HUES64 (cell line): ENCODE measurements at regions not wholly inside any gene's neighbourhood (a gene's known extent, or its start where the extent isn't known, plus 50 kb on each side); places are given as distances from the start of the nearest gene placed in this dataset.

Experiments used
- H3K27ac ChIP-seq: 2 replicates; pipeline ENCODE4 v1.7.0; 2013; ENCODE audit warnings: low read depth, low read length, inconsistent platforms
- H3K27me3 ChIP-seq: 2 replicates; pipeline ENCODE4 v1.6.1; 2013; ENCODE audit warnings: mild to moderate bottlenecking, low read length; ENCODE audit not compliant: insufficient read depth
- H3K36me3 ChIP-seq: 2 replicates; pipeline ENCODE4 v1.6.1; 2013; ENCODE audit warnings: mild to moderate bottlenecking, low read length; ENCODE audit not compliant: insufficient read depth
- H3K4me1 ChIP-seq: 2 replicates; pipeline ENCODE4 v1.6.1; 2013; ENCODE audit warnings: mild to moderate bottlenecking, low read length, moderate library complexity; ENCODE audit not compliant: insufficient read depth
- H3K4me3 ChIP-seq: 2 replicates; pipeline ENCODE4 v1.5.1; 2013; ENCODE audit warnings: mild to moderate bottlenecking, low read length, moderate library complexity
- H3K9ac ChIP-seq: 2 replicates; pipeline ENCODE4 v1.6.1; 2013; ENCODE audit warnings: mild to moderate bottlenecking, low read depth, low read length
- H3K9me3 ChIP-seq: 2 replicates; pipeline ENCODE4 v1.6.1; 2013; ENCODE audit warnings: low read depth, low read length; ENCODE audit not compliant: insufficient read depth
- WGBS: fragments of 150-250, 120-280 bp; methylation state at CpG from one replicate; pipeline ENCODE4 v1.1.7; 2013; ENCODE audit warnings: missing lambda C conversion rate; 5-methylcytosine and 5-hydroxymethylcytosine counted together

GRCh38 chr5:166581826-166582225, 1709.6 kb upstream of the WWC1 start:
- no peaks in the 10 kb centered on the region for H3K36me3 ChIP-seq
- no peak overlapping the region for H3K27ac ChIP-seq
- peaks cover 6% of the 10 kb centered on the region; the same call in 1 of the 2 replicates for H3K9me3 ChIP-seq
- H3K27me3 ChIP-seq: no peaks in the 10 kb centered on the region
- no peak overlapping the region for H3K4me3 ChIP-seq
- H3K4me1 ChIP-seq: no peaks in the 10 kb centered on the region
- no peak overlapping the region for H3K9ac ChIP-seq

- Histone ChIP-seq H3K9me3 (peaks cover 8% of the 10 kb centered on the region; the same call in 1 of the 2 replicates), H3K4me1 (no peaks in the 10 kb centered on the region), H3K27me3 (no peaks in the 10 kb centered on the region), H3K27ac (no peak overlapping the region), H3K36me3 (no peaks in the 10 kb centered on the region), H3K4me3 (no peak overlapping the region), H3K9ac (no peak overlapping the region)
- 99% methylated on average over 3 of the region's 4 CpGs for WGBS
Measured at GRCh38 chr5:166582416-166582815, 1709.0 kb upstream of the WWC1 start.

- Histone ChIP-seq H3K36me3 (no peaks in the 10 kb centered on the region), H3K27me3 (no peaks in the 10 kb centered on the region), H3K9ac (no peak overlapping the region), H3K4me1 (peaks cover 9% of the 10 kb centered on the region; the same call in 1 of the 2 replicates), H3K9me3 (no peaks in the 10 kb centered on the region), H3K27ac (no peak overlapping the region), H3K4me3 (no peak overlapping the region)
Measured at GRCh38 chr5:166594567-166594966, 1696.9 kb upstream of the WWC1 start.

DNA sequence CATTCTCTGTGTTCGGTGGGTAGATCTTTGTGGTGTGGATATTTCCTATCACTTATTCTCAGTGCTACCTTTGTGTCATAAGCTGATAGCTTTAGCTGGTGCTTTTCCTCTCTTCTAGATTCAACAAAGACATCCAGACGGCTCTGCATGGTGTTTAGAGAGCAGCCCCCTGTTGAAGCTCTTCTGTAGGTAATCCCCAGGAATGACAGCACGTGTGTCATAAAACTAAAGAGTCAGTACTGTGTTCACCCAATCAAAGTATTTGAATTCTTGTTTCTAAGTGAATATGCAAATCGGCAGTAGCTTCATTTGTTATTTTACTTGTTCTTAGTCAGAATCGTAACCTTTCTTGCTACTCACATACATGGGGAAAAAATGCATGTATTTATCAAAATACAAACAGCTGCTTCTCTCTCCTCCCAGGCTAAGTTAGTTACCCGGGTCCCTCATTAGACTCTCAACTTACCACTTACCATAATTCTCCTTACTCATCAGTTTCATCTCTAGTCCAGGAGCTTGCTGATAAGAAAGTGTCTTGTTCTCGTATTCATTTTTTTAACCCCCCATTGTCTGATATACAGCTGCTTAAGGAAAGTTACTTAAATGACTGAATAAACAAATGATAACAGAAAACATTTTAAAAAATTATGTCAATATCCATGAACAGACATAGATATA, 1696.0 kb upstream of the WWC1 start:
- 78% methylated on average over 5 of the region's 7 CpGs for WGBS
- no peak overlapping the region for H3K4me3 ChIP-seq

GRCh38 chr5:166596043-166596442, 1695.4 kb upstream of the WWC1 start:
- peaks cover 9% of the 10 kb centered on the region; the same call in 1 of the 2 replicates for H3K4me1 ChIP-seq

More for the DNA sequence above, 1696.0 kb upstream of the WWC1 start:
- no peak overlapping the region for H3K27ac ChIP-seq
- no peaks in the 10 kb centered on the region for H3K27me3 ChIP-seq
- H3K9me3 ChIP-seq: no peaks in the 10 kb centered on the region
- H3K36me3 ChIP-seq: no peaks in the 10 kb centered on the region
- no peak overlapping the region for H3K9ac ChIP-seq
- peaks cover 9% of the 10 kb centered on the region; the same call in 1 of the 2 replicates for H3K4me1 ChIP-seq

GRCh38 chr5:166602271-166602670, 1689.2 kb upstream of the WWC1 start:
- H3K36me3 ChIP-seq: no peaks in the 10 kb centered on the region
- no peak overlapping the region for H3K9ac ChIP-seq
- H3K4me3 ChIP-seq: no peak overlapping the region
- 98% methylated on average over 2 of the region's 2 CpGs for WGBS
- no peaks in the 10 kb centered on the region for H3K27me3 ChIP-seq
- no peaks in the 10 kb centered on the region for H3K4me1 ChIP-seq
- no peaks in the 10 kb centered on the region for H3K9me3 ChIP-seq
- H3K27ac ChIP-seq: no peak overlapping the region

More at GRCh38 chr5:166596043-166596442, 1695.4 kb upstream of the WWC1 start:
- H3K27ac ChIP-seq: no peak overlapping the region
- no peak overlapping the region for H3K4me3 ChIP-seq
- H3K36me3 ChIP-seq: no peaks in the 10 kb centered on the region
- H3K9ac ChIP-seq: no peak overlapping the region
- H3K9me3 ChIP-seq: no peaks in the 10 kb centered on the region
- WGBS: 92% methylated on average over 7 of the region's 7 CpGs
- no peaks in the 10 kb centered on the region for H3K27me3 ChIP-seq

GRCh38 chr5:166617507-166617906, 1673.9 kb upstream of the WWC1 start:
- WGBS: 93% methylated on average over 4 of the region's 4 CpGs

GRCh38 chr5:166618526-166618925, 1672.9 kb upstream of the WWC1 start:
- Histone ChIP-seq H3K9me3 (peaks cover 3% of the 10 kb centered on the region; the same call in 1 of the 2 replicates), H3K36me3 (no peaks in the 10 kb centered on the region), H3K4me3 (no peak overlapping the region), H3K9ac (no peak overlapping the region), H3K4me1 (0 out of 2 replicates have a peak, but pooled peaks cover 3% of the 10 kb centered on the region), H3K27me3 (no peaks in the 10 kb centered on the region), H3K27ac (peak overlapping the region; percentile 25; the same call in 1 of the 2 replicates)
- 41% methylated on average over 5 of the region's 5 CpGs for WGBS

More at GRCh38 chr5:166617507-166617906, 1673.9 kb upstream of the WWC1 start:
- Histone ChIP-seq H3K9me3 (no peaks in the 10 kb centered on the region), H3K4me1 (0 out of 2 replicates have a peak, but pooled peaks cover 3% of the 10 kb centered on the region), H3K36me3 (no peaks in the 10 kb centered on the region), H3K9ac (no peak overlapping the region), H3K27me3 (no peaks in the 10 kb centered on the region), H3K27ac (no peak overlapping the region), H3K4me3 (no peak overlapping the region)

DNA sequence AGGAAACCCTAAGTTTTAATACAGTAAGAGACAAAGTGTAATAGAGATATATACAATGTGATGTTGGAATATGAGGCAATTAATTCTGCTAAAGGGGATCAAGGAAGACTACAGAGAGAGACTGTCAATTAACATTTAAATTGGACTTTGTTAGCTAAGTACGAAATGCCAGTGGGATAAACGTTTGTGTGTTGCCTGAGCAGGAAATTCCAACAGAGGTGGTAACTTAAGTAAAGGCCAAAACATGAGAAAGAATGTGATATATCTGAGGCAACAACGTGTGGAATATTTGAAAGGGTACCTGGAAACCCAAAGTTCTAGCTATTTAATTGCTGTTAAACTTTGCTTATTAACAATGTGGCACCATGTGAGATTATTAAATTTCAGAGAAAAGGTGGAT, 1666.9 kb upstream of the WWC1 start:
- WGBS: 4% methylated on average over 3 of the region's 3 CpGs
- peak overlapping the region; percentile 85 for H3K27ac ChIP-seq
- H3K4me3 ChIP-seq: no peak overlapping the region
- no peaks in the 10 kb centered on the region for H3K36me3 ChIP-seq
- peaks cover 19% of the 10 kb centered on the region for H3K4me1 ChIP-seq
- peak overlapping the region; percentile 27; the same call in 1 of the 2 replicates for H3K9ac ChIP-seq
- peaks cover 3% of the 10 kb centered on the region; the same call in 1 of the 2 replicates for H3K9me3 ChIP-seq
- H3K27me3 ChIP-seq: no peaks in the 10 kb centered on the region

GRCh38 chr5:166625210-166625865, 1666.1 kb upstream of the WWC1 start:
- H3K27ac ChIP-seq: peak overlapping the region; percentile 85
- peaks cover 4% of the 10 kb centered on the region; the same call in 1 of the 2 replicates for H3K9me3 ChIP-seq
- no peaks in the 10 kb centered on the region for H3K27me3 ChIP-seq
- H3K4me3 ChIP-seq: no peak overlapping the region
- H3K9ac ChIP-seq: peak overlapping the region; percentile 27; the same call in 1 of the 2 replicates
- WGBS: 76% methylated on average over 5 of the region's 6 CpGs
- H3K36me3 ChIP-seq: no peaks in the 10 kb centered on the region
- H3K4me1 ChIP-seq: peaks cover 19% of the 10 kb centered on the region

- no peaks in the 10 kb centered on the region for H3K27me3 ChIP-seq
- no peak overlapping the region for H3K27ac ChIP-seq
- H3K9me3 ChIP-seq: no peaks in the 10 kb centered on the region
- H3K9ac ChIP-seq: no peak overlapping the region
- H3K4me3 ChIP-seq: no peak overlapping the region
- H3K4me1 ChIP-seq: no peaks in the 10 kb centered on the region
- 85% methylated on average over 1 of the region's 1 CpG for WGBS
- no peaks in the 10 kb centered on the region for H3K36me3 ChIP-seq
Measured at GRCh38 chr5:166637295-166637694, 1654.2 kb upstream of the WWC1 start.
